CD4-positive, alpha-beta memory T cell (primary cell): ENCODE measurements at regions not wholly inside any gene's neighbourhood (a gene's known extent, or its start where the extent isn't known, plus 50 kb on each side); places are given as distances from the start of the nearest gene placed in this dataset.

ENCODE experiments used
- CTCF ChIA-PET: fragments of 350-600 bp; sonication (Branson Sonifier 250); formaldehyde crosslinking; loops from one replicate; lab custom pipeline; 2021; ENCODE audit warnings: inconsistent platforms; ENCODE audit not compliant: partially characterized antibody; lab: Charles Lee
- POLR2A ChIA-PET: fragments of 350-600 bp; sonication (Branson Sonifier 250); formaldehyde crosslinking; loops from one replicate; lab custom pipeline; 2021; ENCODE audit not compliant: partially characterized antibody; lab: Charles Lee
- DNase-seq, 5 donors: peaks; one replicate each; pipeline versions ENCODE4 v3.0.0 to v3.0.0-alpha.2; 2020 to 2022; ENCODE audit warnings: mixed read lengths in 1 of 5
- H3K27ac ChIP-seq: one replicate; pipeline ENCODE4 v1.7.0; 2013; ENCODE audit warnings: low read depth, low read length
- H3K27me3 ChIP-seq: 2 replicates; pipeline ENCODE4 v1.7.0; 2013; ENCODE audit warnings: mild to moderate bottlenecking, low read length, moderate library complexity; ENCODE audit not compliant: insufficient read depth
- H3K36me3 ChIP-seq: 2 replicates; pipeline ENCODE4 v1.7.0; 2013; ENCODE audit warnings: mild to moderate bottlenecking, low read length, moderate library complexity; ENCODE audit not compliant: insufficient read depth
- H3K4me1 ChIP-seq: 2 replicates; pipeline ENCODE4 v1.7.0; 2013; ENCODE audit warnings: mild to moderate bottlenecking, low read length, moderate library complexity; ENCODE audit not compliant: insufficient read depth
- H3K4me3 ChIP-seq, 2 donors: one replicate each; pipeline ENCODE4 v1.7.0; 2013; ENCODE audit warnings: low read length in 2 of 2, mild to moderate bottlenecking in 1 of 2
- H3K9me3 ChIP-seq, 2 donors: one replicate each; pipeline ENCODE4 v1.7.0; 2013; ENCODE audit warnings: low read length in 2 of 2, control low read depth in 1 of 2; ENCODE audit not compliant: control insufficient read depth in 1 of 2
- H3K27ac Mint-ChIP-seq, 7 donors: one replicate each; pipeline ENCODE4 v1.8.0; 2020 to 2021; ENCODE audit warnings: mixed read lengths in 7 of 7, mild to moderate bottlenecking in 6 of 7, inconsistent platforms in 3 of 7, moderate library complexity in 3 of 7
- H3K27me3 Mint-ChIP-seq, 2 donors: one replicate each; pipeline ENCODE4 v1.8.0; 2020 to 2021; ENCODE audit warnings: mixed read lengths in 2 of 2
- H3K36me3 Mint-ChIP-seq, 2 donors: one replicate each; pipeline ENCODE4 v1.8.0; 2020 to 2021; ENCODE audit warnings: mixed read lengths in 2 of 2, inconsistent platforms in 1 of 2, mild to moderate bottlenecking in 1 of 2
- H3K4me1 Mint-ChIP-seq, 4 donors: one replicate each; pipeline ENCODE4 v1.8.0; 2020 to 2021; ENCODE audit warnings: mixed read lengths in 4 of 4, mild to moderate bottlenecking in 1 of 4
- H3K4me3 Mint-ChIP-seq, 8 donors: one replicate each; pipeline ENCODE4 v1.8.0; 2020 to 2021; ENCODE audit warnings: mixed read lengths in 8 of 8, mild to moderate bottlenecking in 7 of 8, moderate library complexity in 6 of 8, inconsistent platforms in 3 of 8
- H3K9me3 Mint-ChIP-seq, 8 donors: one replicate each; pipeline ENCODE4 v1.8.0; 2020 to 2021; ENCODE audit warnings: mixed read lengths in 8 of 8, mild to moderate bottlenecking in 5 of 8, inconsistent platforms in 3 of 8, moderate library complexity in 1 of 8
- intact Hi-C: fragments of 100-400 bp; cut with micrococcal nuclease; formaldehyde crosslinking; loops from one replicate; pipeline ENCODE4 v1.15.1; 2023

DNA sequence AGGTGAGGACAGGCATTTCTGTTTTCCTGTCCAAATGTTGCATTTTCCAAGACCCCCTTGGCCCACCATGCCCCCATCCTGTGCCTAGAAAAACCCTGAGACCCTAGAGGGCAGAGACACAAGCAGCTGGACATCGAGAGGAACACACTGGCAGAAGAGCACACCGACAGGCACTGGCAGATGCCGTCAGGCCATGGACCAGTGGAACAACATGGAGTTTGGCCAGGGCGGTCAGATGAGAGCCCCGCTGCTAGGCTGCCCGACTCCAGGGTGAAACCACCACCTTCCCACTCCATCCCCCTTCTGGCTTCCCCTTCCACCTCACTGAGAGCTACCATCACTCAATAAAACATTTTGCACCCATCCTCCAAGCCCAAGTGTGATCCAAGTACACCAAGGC lies 438.4 kb downstream of the SIPA1L2 start:
- H3K27ac Mint-ChIP-seq = no peak overlapping the region
- peaks cover 0 to 9% (median 5%) of the 10 kb centered on the region in 8 donors for H3K9me3 Mint-ChIP-seq
- Histone ChIP-seq H3K27ac (no peak overlapping the region), H3K4me3 (no peak overlapping the region), H3K9me3 (no peaks in the 10 kb centered on the region), H3K27me3 (no peaks in the 10 kb centered on the region), H3K4me1 (no peaks in the 10 kb centered on the region), H3K36me3 (no peaks in the 10 kb centered on the region)
- CTCF ChIA-PET = no interaction called here
- POLR2A ChIA-PET = no interaction called here
- intact Hi-C loops = no loop called here
- H3K4me3 Mint-ChIP-seq = no peak overlapping the region
- H3K4me1 Mint-ChIP-seq = no peaks in the 10 kb centered on the region
- H3K36me3 Mint-ChIP-seq = no peaks in the 10 kb centered on the region
- no peak for DNase-seq
- no peaks in the 10 kb centered on the region for H3K27me3 Mint-ChIP-seq

DNA sequence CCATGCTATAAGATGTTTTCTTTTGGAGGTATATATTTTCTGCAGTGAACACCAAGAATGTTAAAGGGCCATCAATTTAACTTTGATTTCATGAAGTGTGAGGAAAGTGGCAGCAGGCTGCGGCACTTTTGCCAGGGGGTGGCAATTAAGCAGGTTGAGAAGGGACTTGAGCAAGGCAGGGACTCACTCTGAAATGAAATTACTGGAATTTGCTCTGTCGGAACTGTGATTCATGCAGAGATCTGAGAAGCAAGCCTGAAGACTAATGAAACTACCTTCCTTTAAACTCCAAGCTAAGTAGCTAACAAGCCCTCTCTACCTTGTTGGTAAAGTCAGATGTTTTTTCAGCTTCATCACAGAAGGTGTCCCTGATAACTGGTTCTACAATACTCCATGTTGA lies 441.6 kb downstream of the SIPA1L2 start:
- Mint-ChIP-seq H3K9me3 (peaks cover 0 to 5% (median 1%) of the 10 kb centered on the region in 8 donors), H3K36me3 (no peaks in the 10 kb centered on the region), H3K27ac (no peak overlapping the region), H3K4me3 (no peak overlapping the region), H3K27me3 (peaks cover 0 to 1% of the 10 kb centered on the region in 2 donors), H3K4me1 (no peaks in the 10 kb centered on the region)
- POLR2A ChIA-PET = no interaction called here
- no peaks in the 10 kb centered on the region for H3K4me1 ChIP-seq
- intact Hi-C loops = no loop called here
- no peak for DNase-seq
- CTCF ChIA-PET = interaction anchor here (1.2 kb wide), 1 partner anchor 13 kb away, joined by 3 read pairs; no protein-coding TSS in a partner anchor
- no peaks in the 10 kb centered on the region for H3K9me3 ChIP-seq
- no peak overlapping the region for H3K4me3 ChIP-seq
- no peaks in the 10 kb centered on the region for H3K36me3 ChIP-seq
- no peak overlapping the region for H3K27ac ChIP-seq
- H3K27me3 ChIP-seq = no peaks in the 10 kb centered on the region

DNA sequence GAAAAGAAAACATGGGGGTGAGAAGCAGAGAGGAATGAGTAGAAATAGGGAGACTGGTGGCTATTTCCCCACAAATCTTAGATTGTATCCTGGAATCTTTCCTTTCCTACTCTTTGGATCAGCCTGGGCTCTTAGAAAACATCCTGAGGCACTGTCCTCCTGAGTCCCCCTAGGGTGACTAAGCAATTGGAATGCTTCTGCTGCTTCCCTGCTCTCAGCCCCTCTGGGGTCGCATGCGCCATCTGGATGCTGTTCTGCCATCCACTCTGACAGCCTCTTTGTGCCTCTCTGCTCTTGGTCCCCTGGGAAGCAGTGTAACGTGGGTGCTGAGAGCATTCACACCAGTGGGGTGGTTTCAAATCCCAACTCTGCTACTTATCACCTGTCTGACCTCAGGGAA lies 443.0 kb downstream of the SIPA1L2 start:
- Mint-ChIP-seq H3K36me3 (no peaks in the 10 kb centered on the region), H3K4me3 (no peak overlapping the region), H3K9me3 (no peaks in the 10 kb centered on the region), H3K27ac (no peak overlapping the region), H3K27me3 (peaks cover 0 to 1% of the 10 kb centered on the region in 2 donors), H3K4me1 (no peaks in the 10 kb centered on the region)
- DNase-seq = no peak
- Histone ChIP-seq H3K27me3 (no peaks in the 10 kb centered on the region), H3K4me1 (no peaks in the 10 kb centered on the region), H3K4me3 (no peak overlapping the region), H3K27ac (no peak overlapping the region), H3K36me3 (no peaks in the 10 kb centered on the region), H3K9me3 (no peaks in the 10 kb centered on the region)
- intact Hi-C loops = no loop called here
- ChIA-PET POLR2A (no interaction called here), CTCF (no interaction called here)

DNA sequence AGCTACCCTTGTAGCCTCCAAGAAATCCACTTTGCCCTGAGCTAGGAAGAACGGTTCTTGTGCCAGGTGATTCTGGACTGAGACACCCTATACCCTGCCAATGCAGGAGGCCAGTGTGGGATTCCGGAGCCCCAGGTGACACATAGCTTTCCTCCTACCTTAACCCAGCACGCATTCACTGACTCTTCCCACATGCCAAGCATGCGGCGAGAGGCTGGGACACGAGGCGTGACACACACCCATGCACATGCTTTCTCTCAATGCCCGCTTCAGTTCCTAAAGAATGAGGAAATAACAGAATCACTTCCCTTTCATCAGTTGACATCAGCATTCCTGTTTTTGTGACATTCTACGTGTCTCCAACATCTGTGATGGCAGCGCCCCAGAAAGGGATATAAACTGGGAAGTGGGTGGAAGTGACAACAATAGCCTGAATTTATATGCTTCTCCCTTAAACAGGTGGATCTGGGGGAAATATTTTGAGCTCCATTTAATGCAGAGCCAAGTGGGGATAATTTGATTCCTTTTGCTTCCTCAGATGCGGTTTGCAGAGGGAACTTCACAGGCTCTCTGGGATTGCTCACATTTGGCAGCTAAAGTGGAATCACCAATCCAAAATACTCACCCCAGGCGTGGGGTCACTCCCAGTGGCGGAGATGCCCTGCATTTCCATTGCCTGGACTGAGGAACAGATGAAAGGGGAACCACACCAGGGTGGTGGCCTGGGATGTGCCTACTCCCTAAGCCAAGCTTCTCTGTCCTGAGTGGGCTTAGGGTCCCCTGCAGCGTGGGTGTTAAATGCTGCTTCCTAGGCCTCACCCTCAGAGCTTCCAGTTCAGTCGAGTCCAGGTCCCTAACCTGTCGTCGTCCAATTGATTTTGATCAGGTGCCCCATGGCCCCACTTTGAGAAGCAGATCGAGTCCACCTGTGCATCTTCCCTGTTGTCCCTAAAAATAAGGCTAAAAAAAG lies 445.1 kb downstream of the SIPA1L2 start:
- POLR2A ChIA-PET = no interaction called here
- Mint-ChIP-seq H3K4me3 (no peak overlapping the region), H3K4me1 (no peaks in the 10 kb centered on the region), H3K27me3 (peaks cover 0 to 4% of the 10 kb centered on the region in 2 donors), H3K36me3 (no peaks in the 10 kb centered on the region), H3K9me3 (no peaks in the 10 kb centered on the region), H3K27ac (no peak overlapping the region)
- H3K4me3 ChIP-seq = no peak overlapping the region
- CTCF ChIA-PET = no interaction called here
- no peaks in the 10 kb centered on the region for H3K27me3 ChIP-seq
- H3K27ac ChIP-seq = no peak overlapping the region
- DNase-seq = no peak
- no peaks in the 10 kb centered on the region for H3K9me3 ChIP-seq
- intact Hi-C loops = no loop called here
- no peaks in the 10 kb centered on the region for H3K4me1 ChIP-seq
- H3K36me3 ChIP-seq = no peaks in the 10 kb centered on the region

DNA sequence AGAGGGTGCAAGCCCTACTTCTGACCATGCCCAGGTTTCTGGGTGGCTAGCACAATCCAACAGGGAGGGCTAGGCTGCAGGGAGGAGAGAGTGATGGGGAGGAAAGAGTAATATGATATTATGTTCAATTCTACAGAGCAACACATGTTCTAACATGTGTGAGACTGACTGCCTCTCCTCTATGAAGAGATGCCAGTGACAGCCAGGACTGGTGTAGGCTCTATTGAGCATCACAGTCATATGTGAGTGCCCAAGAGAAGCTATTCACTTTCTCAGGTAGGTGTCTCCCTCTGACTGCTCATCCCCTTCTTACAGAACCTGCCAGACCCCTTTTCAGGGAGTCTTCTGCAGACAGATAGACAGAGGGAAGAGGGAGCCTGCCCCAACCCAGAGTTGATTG lies 446.1 kb downstream of the SIPA1L2 start:
- Mint-ChIP-seq H3K4me1 (no peaks in the 10 kb centered on the region), H3K27ac (no peak overlapping the region), H3K4me3 (no peak overlapping the region), H3K36me3 (no peaks in the 10 kb centered on the region), H3K27me3 (peaks cover 0 to 4% of the 10 kb centered on the region in 2 donors), H3K9me3 (no peaks in the 10 kb centered on the region)
- CTCF ChIA-PET = no interaction called here
- DNase-seq = no peak
- Histone ChIP-seq H3K36me3 (no peaks in the 10 kb centered on the region), H3K27me3 (no peaks in the 10 kb centered on the region), H3K4me3 (no peak overlapping the region), H3K4me1 (no peaks in the 10 kb centered on the region), H3K9me3 (no peaks in the 10 kb centered on the region), H3K27ac (no peak overlapping the region)
- intact Hi-C loops = no loop called here
- POLR2A ChIA-PET = no interaction called here

DNA sequence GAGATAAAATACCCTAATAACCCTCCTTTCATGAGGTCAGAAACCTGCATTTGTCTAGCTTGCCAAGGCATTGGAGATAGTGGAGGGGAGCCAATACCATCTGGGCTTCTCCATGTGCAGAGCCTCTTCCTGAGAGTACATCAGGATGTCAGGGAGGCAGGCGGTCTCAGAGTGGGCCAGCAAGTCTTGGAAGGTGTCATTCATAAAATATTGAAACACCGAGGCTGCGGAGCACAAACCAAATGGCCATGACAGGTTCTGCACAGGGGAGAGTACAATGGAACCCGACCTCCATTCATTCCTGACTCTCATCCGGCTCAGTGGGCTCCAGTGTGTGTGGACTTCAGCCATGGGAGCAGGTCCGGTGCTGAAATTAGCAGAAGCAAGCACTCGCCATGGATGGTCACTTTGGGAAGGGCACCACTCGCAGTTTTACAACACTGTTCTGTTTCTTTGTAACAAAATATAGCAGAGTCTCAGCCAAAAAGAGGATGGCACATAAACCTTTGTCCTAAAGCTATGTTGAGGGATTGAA lies 446.6 kb downstream of the SIPA1L2 start:
- no peaks in the 10 kb centered on the region for H3K27me3 ChIP-seq
- no peaks in the 10 kb centered on the region for H3K36me3 ChIP-seq
- no peaks in the 10 kb centered on the region for H3K9me3 ChIP-seq
- H3K36me3 Mint-ChIP-seq = no peaks in the 10 kb centered on the region
- H3K27me3 Mint-ChIP-seq = peaks cover 0 to 4% of the 10 kb centered on the region in 2 donors
- H3K27ac ChIP-seq = no peak overlapping the region
- H3K4me1 ChIP-seq = no peaks in the 10 kb centered on the region
- no peak for DNase-seq
- ChIA-PET POLR2A (no interaction called here), CTCF (no interaction called here)
- no peak overlapping the region for H3K4me3 ChIP-seq
- H3K9me3 Mint-ChIP-seq = no peaks in the 10 kb centered on the region
- no peak overlapping the region for H3K4me3 Mint-ChIP-seq
- intact Hi-C loops = no loop called here
- no peaks in the 10 kb centered on the region for H3K4me1 Mint-ChIP-seq
- no peak overlapping the region for H3K27ac Mint-ChIP-seq

DNA sequence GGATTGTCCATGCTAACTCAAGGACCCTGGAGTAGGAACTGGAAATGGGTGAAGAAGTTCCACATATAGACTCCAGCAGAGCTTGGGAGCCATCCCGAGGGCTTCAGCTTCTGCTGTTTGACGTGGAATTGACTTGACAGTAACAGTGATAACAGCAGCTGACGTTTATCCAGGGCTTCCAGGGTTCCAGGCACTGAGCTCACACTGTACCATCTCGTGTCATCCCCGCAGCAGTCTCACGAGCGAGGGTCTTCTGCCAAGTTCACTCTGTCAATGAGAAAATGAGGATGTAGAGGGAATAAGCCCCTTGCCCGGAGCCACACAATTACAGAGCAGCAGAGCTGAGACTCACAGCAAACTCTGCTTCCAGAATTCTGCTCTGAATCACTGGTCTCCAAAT lies 447.7 kb downstream of the SIPA1L2 start:
- intact Hi-C loops = no loop called here
- Histone ChIP-seq H3K4me1 (no peaks in the 10 kb centered on the region), H3K36me3 (no peaks in the 10 kb centered on the region), H3K9me3 (no peaks in the 10 kb centered on the region), H3K27me3 (no peaks in the 10 kb centered on the region), H3K27ac (no peak overlapping the region), H3K4me3 (no peak overlapping the region)
- Mint-ChIP-seq H3K4me3 (no peak overlapping the region), H3K36me3 (no peaks in the 10 kb centered on the region), H3K4me1 (no peaks in the 10 kb centered on the region), H3K27ac (no peak overlapping the region), H3K9me3 (no peaks in the 10 kb centered on the region), H3K27me3 (peaks cover 0 to 4% of the 10 kb centered on the region in 2 donors)
- ChIA-PET CTCF (no interaction called here), POLR2A (no interaction called here)
- DNase-seq = no peak
